ENCODE measurements at regions not wholly inside any gene's neighbourhood (a gene's known extent, or its start where the extent isn't known, plus 50 kb on each side); places are given as distances from the start of the nearest gene placed in this dataset.

DNA sequence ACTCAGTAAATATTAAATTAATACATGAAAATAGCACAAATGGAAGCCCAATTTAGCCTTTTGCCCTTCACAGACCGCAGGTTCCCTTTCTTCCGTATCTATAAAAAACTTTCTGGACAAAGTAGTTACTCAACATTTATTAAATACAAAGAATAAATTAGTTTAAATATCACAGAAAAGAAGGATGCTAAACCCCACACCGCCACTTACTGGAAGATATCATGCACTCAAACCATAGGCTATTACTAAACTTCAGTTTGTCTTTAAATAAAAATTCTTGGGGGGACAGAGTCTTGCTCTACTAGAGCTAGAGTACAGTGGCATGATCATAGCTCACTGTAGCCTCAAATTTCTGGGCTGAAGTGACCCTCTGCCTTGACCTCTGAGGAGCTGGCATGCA, 120.7 kb upstream of the FHL2 start:
- Mint-ChIP-seq H3K9me3 (no peaks in the 10 kb centered on the region), H3K4me3 (no peak overlapping the region), H3K27ac (no peak overlapping the region), H3K4me1 (ENCODE audit: low read depth) (no peaks in the 10 kb centered on the region), H3K27me3 (no peaks in the 10 kb centered on the region), H3K36me3 (ENCODE audit: low read depth) (no peaks in the 10 kb centered on the region)
- no peak for DNase-seq
- CTCF ChIA-PET = interaction anchor here (0.5 to 6.0 kb wide), 7 partner anchors 15 to 175 kb away, joined by 3 to 55 read pairs (median 4); no protein-coding TSS in a partner anchor
- no peak for ATAC-seq
- TF ChIP-seq, protein P1, sequence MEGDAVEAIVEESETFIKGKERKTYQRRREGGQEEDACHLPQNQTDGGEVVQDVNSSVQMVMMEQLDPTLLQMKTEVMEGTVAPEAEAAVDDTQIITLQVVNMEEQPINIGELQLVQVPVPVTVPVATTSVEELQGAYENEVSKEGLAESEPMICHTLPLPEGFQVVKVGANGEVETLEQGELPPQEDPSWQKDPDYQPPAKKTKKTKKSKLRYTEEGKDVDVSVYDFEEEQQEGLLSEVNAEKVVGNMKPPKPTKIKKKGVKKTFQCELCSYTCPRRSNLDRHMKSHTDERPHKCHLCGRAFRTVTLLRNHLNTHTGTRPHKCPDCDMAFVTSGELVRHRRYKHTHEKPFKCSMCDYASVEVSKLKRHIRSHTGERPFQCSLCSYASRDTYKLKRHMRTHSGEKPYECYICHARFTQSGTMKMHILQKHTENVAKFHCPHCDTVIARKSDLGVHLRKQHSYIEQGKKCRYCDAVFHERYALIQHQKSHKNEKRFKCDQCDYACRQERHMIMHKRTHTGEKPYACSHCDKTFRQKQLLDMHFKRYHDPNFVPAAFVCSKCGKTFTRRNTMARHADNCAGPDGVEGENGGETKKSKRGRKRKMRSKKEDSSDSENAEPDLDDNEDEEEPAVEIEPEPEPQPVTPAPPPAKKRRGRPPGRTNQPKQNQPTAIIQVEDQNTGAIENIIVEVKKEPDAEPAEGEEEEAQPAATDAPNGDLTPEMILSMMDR (IDR thresholded peaks at IDR 0.05) = no peak
- POLR2A ChIA-PET = no interaction called here
- intact Hi-C loops (cut with micrococcal nuclease) = no loop called here

DNA sequence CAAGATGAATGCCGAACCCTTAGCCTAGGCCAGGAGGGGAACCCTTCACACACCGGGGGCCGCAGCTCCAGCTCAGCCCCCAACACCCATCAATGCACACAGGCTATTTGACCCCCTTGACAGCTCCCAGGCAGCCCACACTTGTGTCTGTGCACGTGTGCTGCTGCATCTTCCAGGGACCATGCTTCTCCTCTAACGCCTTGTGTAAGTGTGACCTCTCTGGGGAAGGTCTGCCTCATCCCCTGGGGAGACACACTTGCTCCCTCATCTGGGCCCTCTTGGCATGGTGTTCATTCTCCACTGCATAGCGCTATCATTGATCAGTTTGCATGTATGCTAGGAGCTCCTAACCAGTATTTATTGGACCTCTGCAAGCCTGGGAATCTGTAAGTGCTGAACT, 120.0 kb upstream of the FHL2 start:
- DNase-seq (no peak), ATAC-seq (no peak)
- ChIA-PET POLR2A (interaction anchor here (0.9 kb wide), 1 partner anchor 89 kb away, joined by 4 read pairs; no protein-coding TSS in a partner anchor), CTCF (interaction anchor here (1.0 to 6.0 kb wide), 4 partner anchors 148 to 174 kb away, joined by 3 to 55 read pairs (median 4); no protein-coding TSS in a partner anchor)
- TF ChIP-seq, protein P1 (IDR thresholded peaks at IDR 0.05) = no peak
- Mint-ChIP-seq H3K4me3 (no peak overlapping the region), H3K4me1 (ENCODE audit: low read depth) (no peaks in the 10 kb centered on the region), H3K27me3 (no peaks in the 10 kb centered on the region), H3K9me3 (no peaks in the 10 kb centered on the region), H3K27ac (no peak overlapping the region), H3K36me3 (ENCODE audit: low read depth) (no peaks in the 10 kb centered on the region)
- intact Hi-C loops (cut with micrococcal nuclease) = no loop called here

DNA sequence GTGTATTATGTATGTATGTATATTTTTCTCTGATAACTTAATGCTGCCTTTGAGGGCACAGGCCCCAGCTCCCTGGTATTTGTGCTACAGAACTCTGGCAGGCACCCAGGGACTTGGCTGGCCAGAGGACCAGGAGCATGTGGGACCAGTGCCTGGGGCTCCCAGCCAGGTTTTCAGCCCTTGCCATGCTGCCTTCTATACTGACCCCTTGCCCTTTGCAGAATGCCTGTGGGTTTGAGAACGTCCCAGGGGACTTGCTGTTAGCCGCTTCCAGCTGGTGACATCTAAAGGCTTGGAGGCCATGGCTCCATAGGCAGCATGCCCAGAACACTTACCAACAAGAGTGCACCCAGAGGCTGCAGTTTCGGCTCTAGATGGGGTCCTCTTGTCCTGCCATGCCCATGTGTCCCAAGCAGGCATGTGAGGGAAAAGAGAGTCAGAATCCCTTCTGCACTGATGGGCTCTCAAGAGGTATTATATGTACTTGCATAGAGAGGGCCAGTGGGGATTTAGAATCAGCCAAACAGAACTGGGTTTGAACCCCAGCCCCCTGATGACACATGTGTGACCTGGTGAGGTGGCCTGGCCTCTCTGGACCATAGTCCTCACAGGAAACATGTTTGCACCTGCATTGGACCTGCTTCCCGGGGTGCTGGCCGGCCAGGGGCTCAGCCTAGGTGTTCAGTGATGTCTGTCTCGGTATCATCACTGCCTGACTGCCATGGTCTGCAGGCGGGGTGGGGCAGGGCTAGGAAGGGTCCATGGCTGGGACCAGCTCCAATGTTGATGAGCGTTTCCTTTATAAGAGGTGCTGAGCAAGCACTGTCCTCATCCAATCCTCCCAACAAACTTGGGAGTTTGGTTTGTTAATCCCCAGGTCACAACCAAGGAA, 119.2 kb upstream of the FHL2 start:
- no peaks in the 10 kb centered on the region for H3K4me1 Mint-ChIP-seq (ENCODE audit: low read depth)
- CTCF ChIA-PET = interaction anchor here (0.9 to 6.0 kb wide), 2 partner anchors 149 to 150 kb away, joined by 4 to 55 read pairs; no protein-coding TSS in a partner anchor
- no peak overlapping the region for H3K4me3 Mint-ChIP-seq
- H3K27ac Mint-ChIP-seq = no peak overlapping the region
- DNase-seq = no peak
- no peaks in the 10 kb centered on the region for H3K36me3 Mint-ChIP-seq (ENCODE audit: low read depth)
- ATAC-seq = no peak
- TF ChIP-seq, protein P1 (IDR thresholded peaks at IDR 0.05) = no peak
- POLR2A ChIA-PET = interaction anchor here (0.9 kb wide), 1 partner anchor 90 kb away, joined by 4 read pairs; no protein-coding TSS in a partner anchor
- intact Hi-C loops (cut with micrococcal nuclease) = no loop called here
- H3K9me3 Mint-ChIP-seq = no peaks in the 10 kb centered on the region
- no peaks in the 10 kb centered on the region for H3K27me3 Mint-ChIP-seq

DNA sequence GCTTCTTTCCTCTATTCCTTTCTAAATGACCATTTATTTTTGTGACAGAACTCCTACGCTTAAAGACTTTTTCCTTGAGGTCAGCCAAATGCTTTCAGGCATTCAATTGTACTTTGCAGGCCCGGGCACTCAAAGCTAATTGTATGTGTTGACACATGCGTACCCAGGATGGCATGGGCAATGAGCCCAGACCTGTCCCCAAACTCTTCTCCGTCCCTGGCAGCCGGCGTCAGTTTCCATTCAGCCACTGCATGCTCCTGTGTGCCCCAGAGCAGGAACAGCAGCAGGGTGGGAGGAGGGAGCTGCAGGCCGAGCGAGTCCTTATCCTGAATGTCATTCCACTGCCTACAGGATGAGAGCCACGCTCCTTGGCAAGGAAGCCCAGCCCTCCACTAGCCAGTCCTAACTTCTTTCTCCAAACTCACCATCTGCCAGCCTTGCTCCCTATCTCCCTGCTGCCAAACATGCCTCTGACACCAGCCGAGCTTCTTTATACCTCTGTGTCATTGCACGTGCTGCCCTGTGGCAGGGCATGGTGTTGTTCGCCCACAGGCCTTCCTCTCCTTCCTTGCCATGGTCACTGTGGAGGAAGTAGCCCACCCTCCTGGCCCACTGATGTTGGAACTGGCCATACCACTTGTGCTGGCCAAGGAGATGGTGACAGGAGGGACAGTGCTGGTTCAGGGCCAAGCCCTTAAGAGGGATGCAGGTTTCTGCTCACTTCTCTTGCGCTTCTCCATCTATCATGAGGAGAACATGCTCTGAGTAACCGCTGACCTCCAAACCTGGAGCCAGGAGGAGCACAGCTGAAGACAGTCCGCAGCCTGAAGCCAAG, 116.9 kb upstream of the FHL2 start:
- no peaks in the 10 kb centered on the region for H3K36me3 Mint-ChIP-seq (ENCODE audit: low read depth)
- ATAC-seq = no peak
- no peaks in the 10 kb centered on the region for H3K9me3 Mint-ChIP-seq
- no peaks in the 10 kb centered on the region for H3K4me1 Mint-ChIP-seq (ENCODE audit: low read depth)
- no peak for DNase-seq
- CTCF ChIA-PET = interaction anchor here (1.1 kb wide), 1 partner anchor 171 kb away, joined by 3 read pairs; no protein-coding TSS in a partner anchor
- intact Hi-C loops (cut with micrococcal nuclease) = no loop called here
- no peak overlapping the region for H3K27ac Mint-ChIP-seq
- POLR2A ChIA-PET = interaction anchor here (0.6 kb wide), 1 partner anchor 1337 kb away, joined by 4 read pairs; no protein-coding TSS in a partner anchor
- TF ChIP-seq, protein P1 (IDR thresholded peaks at IDR 0.05) = no peak
- no peaks in the 10 kb centered on the region for H3K27me3 Mint-ChIP-seq
- no peak overlapping the region for H3K4me3 Mint-ChIP-seq
